ENCODE measurements at regions not wholly inside any gene's neighbourhood (a gene's known extent, or its start where the extent isn't known, plus 50 kb on each side); places are given as distances from the start of the nearest gene placed in this dataset.

- H3K4me3 ChIP-seq (ENCODE audit: low read depth, low read length): no peak overlapping the region
- H3K36me3 ChIP-seq (ENCODE audit: control insufficient read depth, insufficient read depth, low read length): no peaks in the 10 kb centered on the region
- no peak for DNase-seq (ENCODE audit: low read depth)
- TF ChIP-seq CTCF (IDR thresholded peaks at IDR 0.05; ENCODE audit: insufficient read depth, low read length, poor library complexity, severe bottlenecking): no peak
- no peaks in the 10 kb centered on the region for H3K27me3 ChIP-seq (ENCODE audit: control insufficient read depth, insufficient read depth, low read length)
Measured at GRCh38 chr7:113414401-113415035, 296.2 kb upstream of the SMIM30 start.

DNA sequence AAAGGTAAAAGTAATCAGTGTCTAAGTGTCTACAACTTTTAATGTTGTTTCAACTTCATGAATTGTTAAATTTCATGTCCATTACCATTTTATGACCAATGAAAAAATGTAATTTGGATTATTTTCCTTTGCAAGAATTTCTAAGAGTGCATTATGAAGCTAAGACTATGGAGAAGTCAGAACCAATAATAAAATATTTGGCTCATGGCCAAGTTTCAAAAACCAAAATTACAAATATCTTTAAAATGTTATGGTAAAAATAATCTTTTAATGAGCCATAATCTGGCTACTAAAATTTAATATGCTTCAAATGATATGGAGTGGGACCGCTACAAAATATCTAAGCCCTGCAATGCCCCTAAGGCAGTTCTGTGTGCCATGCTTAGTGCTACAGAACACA, 294.1 kb upstream of the SMIM30 start:
- no peak for DNase-seq (ENCODE audit: low read depth)
- H3K36me3 ChIP-seq (ENCODE audit: control insufficient read depth, insufficient read depth, low read length): no peaks in the 10 kb centered on the region
- no peaks in the 10 kb centered on the region for H3K27me3 ChIP-seq (ENCODE audit: control insufficient read depth, insufficient read depth, low read length)
- no peak overlapping the region for H3K4me3 ChIP-seq (ENCODE audit: low read depth, low read length)
- no peak for TF ChIP-seq CTCF (IDR thresholded peaks at IDR 0.05; ENCODE audit: insufficient read depth, low read length, poor library complexity, severe bottlenecking)

DNA sequence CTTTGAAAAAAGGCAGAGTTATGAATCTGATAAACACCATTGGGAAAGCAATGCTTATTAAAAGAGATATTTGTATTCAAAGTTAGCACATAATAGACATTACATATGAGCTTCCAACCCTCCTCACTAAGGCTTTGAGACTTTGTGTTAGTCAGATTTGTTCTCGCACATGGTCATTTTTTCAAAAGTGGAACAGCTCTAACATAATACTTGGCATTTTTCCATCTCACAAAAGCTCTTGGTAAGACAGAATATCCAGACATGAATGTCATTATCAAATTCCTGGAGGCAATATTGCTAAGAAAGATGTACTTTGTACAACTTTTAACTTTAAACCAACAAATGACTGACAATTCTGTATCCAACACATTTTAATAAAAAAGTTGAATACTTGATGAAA, 292.4 kb upstream of the SMIM30 start:
- no peak for TF ChIP-seq CTCF (IDR thresholded peaks at IDR 0.05; ENCODE audit: insufficient read depth, low read length, poor library complexity, severe bottlenecking)
- Histone ChIP-seq H3K36me3 (ENCODE audit: control insufficient read depth, insufficient read depth, low read length) (no peaks in the 10 kb centered on the region), H3K27me3 (ENCODE audit: control insufficient read depth, insufficient read depth, low read length) (no peaks in the 10 kb centered on the region), H3K4me3 (ENCODE audit: low read depth, low read length) (no peak overlapping the region)
- DNase-seq (ENCODE audit: low read depth): no peak

- DNase-seq (ENCODE audit: low read depth): no peak
- no peak overlapping the region for H3K4me3 ChIP-seq (ENCODE audit: low read depth, low read length)
- no peak for TF ChIP-seq CTCF (IDR thresholded peaks at IDR 0.05; ENCODE audit: insufficient read depth, low read length, poor library complexity, severe bottlenecking)
- no peaks in the 10 kb centered on the region for H3K36me3 ChIP-seq (ENCODE audit: control insufficient read depth, insufficient read depth, low read length)
- no peaks in the 10 kb centered on the region for H3K27me3 ChIP-seq (ENCODE audit: control insufficient read depth, insufficient read depth, low read length)
Measured at GRCh38 chr7:113408999-113409398, 290.6 kb upstream of the SMIM30 start.

GRCh38 chr7:113405296-113406056, 287.1 kb upstream of the SMIM30 start:
- no peak for DNase-seq (ENCODE audit: low read depth)
- Histone ChIP-seq H3K4me3 (ENCODE audit: low read depth, low read length) (no peak overlapping the region), H3K36me3 (ENCODE audit: control insufficient read depth, insufficient read depth, low read length) (no peaks in the 10 kb centered on the region), H3K27me3 (ENCODE audit: control insufficient read depth, insufficient read depth, low read length) (no peaks in the 10 kb centered on the region)
- TF ChIP-seq CTCF (IDR thresholded peaks at IDR 0.05; ENCODE audit: insufficient read depth, low read length, poor library complexity, severe bottlenecking): no peak
